Endothelial cell of umbilical vein (primary cell): ENCODE measurements at regions not wholly inside any gene's neighbourhood (a gene's known extent, or its start where the extent isn't known, plus 50 kb on each side); places are given as distances from the start of the nearest gene placed in this dataset.

ENCODE experiments used
- BruUV-seq: library from RNA; stranded (reverse); fragments of 400-500 nt; replicated peaks from 2 replicates; lab custom pipeline; 2021; lab: Mats Ljungman, UMichigan
- CTCF ChIA-PET: fragments of 300-600, 350-600 bp; sonication (Branson Sonifier 250); formaldehyde crosslinking; loops from one replicate; lab custom pipeline; 2021; ENCODE audit warnings: antibody characterized with exemption, inconsistent platforms; lab: Charles Lee
- POLR2A ChIA-PET: fragments of 300-600, 350-600 bp; sonication (Branson Sonifier 250); formaldehyde crosslinking; loops from one replicate; lab custom pipeline; 2021; ENCODE audit warnings: antibody characterized with exemption, inconsistent platforms; lab: Charles Lee
- DNase-seq: peaks from one replicate; pipeline ENCODE4 v3.0.0-alpha.2; 2011; ENCODE audit warnings: low read depth, low spot score
- FAIRE-seq: peaks from 2 replicates; lab custom pipeline; 2011; peaks lifted over from hg19 to GRCh38; lab: Jason Lieb, UNC
- H2AFZ ChIP-seq: 2 replicates; pipeline ENCODE4 v1.6.0; 2012; ENCODE audit warnings: low read depth, low read length, control low read depth, inconsistent platforms
- H3K27ac ChIP-seq: 2 replicates; pipeline ENCODE4 v1.5.1; 2011; ENCODE audit warnings: low read depth, mild to moderate bottlenecking, control low read depth, low read length, moderate library complexity; ENCODE audit not compliant: insufficient read depth
- H3K27me3 ChIP-seq, 2 experiments: 2 replicates each; pipeline versions ENCODE4 v1.6.0 to v1.6.1; 2011; ENCODE audit warnings: low read length in 2 of 2, mixed read lengths in 1 of 2; ENCODE audit not compliant: control insufficient read depth in 2 of 2, insufficient read depth in 2 of 2
- H3K36me3 ChIP-seq, 2 experiments: 2 replicates in 1 of 2; 3 replicates in 1 of 2; pipeline ENCODE4 v1.5.1; 2011; ENCODE audit warnings: low read length in 2 of 2, mild to moderate bottlenecking in 1 of 2, moderate library complexity in 1 of 2; ENCODE audit not compliant: control insufficient read depth in 2 of 2, insufficient read depth in 2 of 2; ENCODE audit errors: extremely low read depth in 1 of 2
- H3K4me1 ChIP-seq: 3 replicates; pipeline ENCODE4 v1.5.1; 2011; ENCODE audit warnings: mild to moderate bottlenecking, low read length; ENCODE audit not compliant: control insufficient read depth, insufficient read depth; ENCODE audit errors: extremely low read depth
- H3K4me2 ChIP-seq: 2 replicates; pipeline ENCODE4 v1.6.1; 2011; ENCODE audit warnings: low read length, control low read depth, mixed read lengths; ENCODE audit not compliant: insufficient read depth
- H3K4me3 ChIP-seq, 3 experiments: fragments of 200-600 bp in 1 of 3; sonication (generic), shearing (Covaris generic) in 1 of 3; replicated peaks in 1 of 3; 2 replicates each; pipeline ENCODE4 v1.5.1; 2011 to 2016; ENCODE audit warnings: control low read depth in 3 of 3, low read length in 3 of 3, mild to moderate bottlenecking in 2 of 3, inconsistent platforms in 1 of 3, low read depth in 1 of 3, moderate library complexity in 1 of 3; ENCODE audit not compliant: insufficient read depth in 1 of 3
- H3K79me2 ChIP-seq: 2 replicates; pipeline ENCODE4 v1.6.0; 2012; ENCODE audit warnings: low read length, inconsistent platforms; ENCODE audit not compliant: control insufficient read depth, insufficient read depth
- H3K9ac ChIP-seq: replicated peaks from 2 replicates; pipeline ENCODE3; 2011; ENCODE audit warnings: low read length, control low read depth; ENCODE audit not compliant: insufficient read depth; ENCODE audit errors: extremely low read depth
- H3K9me1 ChIP-seq: replicated peaks from 3 replicates; pipeline ENCODE4 v1.6.0; 2011; ENCODE audit warnings: mild to moderate bottlenecking, low read length; ENCODE audit not compliant: control insufficient read depth, insufficient read depth; ENCODE audit errors: extremely low read depth
- H3K9me3 ChIP-seq: replicated peaks from 2 replicates; pipeline ENCODE4 v1.5.1; 2012; ENCODE audit warnings: low read length, inconsistent platforms; ENCODE audit not compliant: control insufficient read depth, insufficient read depth
- H4K20me1 ChIP-seq: replicated peaks from 2 replicates; pipeline ENCODE3; 2011; ENCODE audit warnings: mild to moderate bottlenecking, low read length; ENCODE audit not compliant: control insufficient read depth, insufficient read depth; ENCODE audit errors: extremely low read depth
- EZH2 ChIP-seq: IDR thresholded peaks from 2 replicates; pipeline ENCODE4 v1.6.1; 2012; ENCODE audit warnings: borderline replicate concordance, low read depth, mild to moderate bottlenecking, moderate library complexity, low read length, inconsistent platforms; ENCODE audit not compliant: severe bottlenecking
- FOS ChIP-seq: IDR thresholded peaks from 2 replicates; pipeline ENCODE4 v1.6.1; 2011; ENCODE audit warnings: mild to moderate bottlenecking, low read length, moderate library complexity, borderline replicate concordance; ENCODE audit not compliant: insufficient read depth
- GATA2 ChIP-seq: IDR thresholded peaks from 2 replicates; pipeline ENCODE4 v1.7.0; 2011; ENCODE audit warnings: low read depth, mild to moderate bottlenecking, moderate library complexity, mixed read lengths, low read length; ENCODE audit not compliant: insufficient read length, insufficient read depth
- JUN ChIP-seq: IDR thresholded peaks from 2 replicates; pipeline ENCODE4 v1.6.1; 2011; ENCODE audit warnings: borderline replicate concordance, low read depth; ENCODE audit not compliant: insufficient read length, insufficient read depth
- MYC ChIP-seq: IDR thresholded peaks from one replicate; pipeline ENCODE4 v1.6.1; 2011; ENCODE audit warnings: mild to moderate bottlenecking, low read depth, low read length
- POLR2A ChIP-seq: IDR thresholded peaks from 2 replicates; pipeline ENCODE4 v1.6.1; 2012; ENCODE audit warnings: low read depth, mild to moderate bottlenecking, control low read depth, low read length
- POLR2AphosphoS5 ChIP-seq: IDR thresholded peaks from 2 replicates; pipeline ENCODE4 v1.6.1; 2012; ENCODE audit warnings: low read depth, mild to moderate bottlenecking, control low read depth, low read length, moderate library complexity; ENCODE audit not compliant: insufficient read depth
- dilution Hi-C: fragments of 300-500 bp; cut with MboI; formaldehyde crosslinking; loops from one replicate; pipeline ENCODE4 v1.15.0; 2019; ENCODE audit warnings: low sequenced_read_pairs; ENCODE audit not compliant: extremely low pct_ligation_motif_present
- intact Hi-C: fragments of 100-400 bp; cut with micrococcal nuclease; formaldehyde crosslinking; loops from one replicate; pipeline ENCODE4 v1.10.0; 2022
- TF ChIP-seq, protein P1 (sequence below), 2 donors: IDR thresholded peaks; 1 replicate in 1 of 2; 2 replicates in 1 of 2; pipeline ENCODE4 v1.5.1; 2011; ENCODE audit warnings: low read length in 2 of 2, mild to moderate bottlenecking in 2 of 2, moderate library complexity in 2 of 2, control low read depth in 1 of 2, inconsistent platforms in 1 of 2, low read depth in 1 of 2; ENCODE audit not compliant: insufficient read depth in 1 of 2; ENCODE audit errors: extremely low read depth in 1 of 2
- TF ChIP-seq, protein P2 (sequence below): IDR thresholded peaks from 2 replicates; pipeline ENCODE4 v1.6.1; 2011; ENCODE audit not compliant: insufficient read depth, insufficient read length

DNA sequence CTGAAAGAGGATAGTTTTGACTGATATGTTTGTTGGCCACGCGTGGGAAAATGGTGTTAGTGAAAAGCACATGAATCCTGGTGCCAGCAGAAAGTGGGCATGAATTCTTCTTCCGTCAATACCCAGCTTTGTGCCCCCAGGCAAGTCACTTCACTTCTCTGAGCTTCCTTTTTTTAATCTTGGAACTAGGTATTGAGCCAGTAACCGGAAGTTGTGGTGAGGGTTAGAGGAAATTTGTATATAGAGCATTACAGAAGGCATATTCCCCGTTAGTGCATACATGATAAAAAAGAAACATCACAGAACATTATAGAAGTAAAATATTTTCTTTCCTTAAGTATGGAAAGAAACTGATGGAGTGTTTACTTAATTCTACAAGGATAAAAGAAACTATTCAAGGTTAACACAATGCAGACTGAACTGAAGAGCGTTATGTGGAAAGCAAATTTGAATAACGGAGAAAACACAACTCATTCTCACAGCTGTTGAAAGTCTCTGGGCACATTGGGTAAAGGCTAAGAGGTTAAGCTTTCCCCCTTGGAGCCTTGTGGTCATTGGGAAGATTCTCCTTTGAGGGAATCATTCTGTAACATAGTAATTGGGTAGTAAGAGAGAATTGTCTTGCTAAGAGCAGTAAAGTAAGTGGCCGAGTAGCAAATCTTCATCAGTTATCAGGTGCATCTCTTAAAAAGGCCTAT is 223.1 kb downstream of the BCAS1 start:
- POLR2A ChIA-PET, result no interaction called here
- CTCF ChIA-PET, result no interaction called here
- dilution Hi-C loops, result no loop called here

More for the DNA sequence above, 223.1 kb downstream of the BCAS1 start:
- intact Hi-C loops, result no loop called here
- Histone ChIP-seq H3K9me1 (no peaks in the 10 kb centered on the region), H3K79me2 (no peaks in the 10 kb centered on the region), H3K27ac (no peak overlapping the region), H3K36me3 (no peaks in the 10 kb centered on the region), H4K20me1 (no peaks in the 10 kb centered on the region), H2AFZ (no peak overlapping the region), H3K4me2 (no peak overlapping the region), H3K27me3 (no peaks in the 10 kb centered on the region), H3K4me3 (no peak overlapping the region), H3K9me3 (no peaks in the 10 kb centered on the region), H3K9ac (no peak overlapping the region), H3K4me1 (no peaks in the 10 kb centered on the region)
- FAIRE-seq (no peak), DNase-seq (no peak)
- no TSS peak for BruUV-seq
- TF ChIP-seq POLR2A, result no peak
- no peak for TF ChIP-seq MYC
- TF ChIP-seq GATA2, result no peak
- no peak for TF ChIP-seq JUN
- no peak for TF ChIP-seq FOS
- no peak for TF ChIP-seq EZH2
- no peak for TF ChIP-seq POLR2AphosphoS5
- TF ChIP-seq, protein P1, sequence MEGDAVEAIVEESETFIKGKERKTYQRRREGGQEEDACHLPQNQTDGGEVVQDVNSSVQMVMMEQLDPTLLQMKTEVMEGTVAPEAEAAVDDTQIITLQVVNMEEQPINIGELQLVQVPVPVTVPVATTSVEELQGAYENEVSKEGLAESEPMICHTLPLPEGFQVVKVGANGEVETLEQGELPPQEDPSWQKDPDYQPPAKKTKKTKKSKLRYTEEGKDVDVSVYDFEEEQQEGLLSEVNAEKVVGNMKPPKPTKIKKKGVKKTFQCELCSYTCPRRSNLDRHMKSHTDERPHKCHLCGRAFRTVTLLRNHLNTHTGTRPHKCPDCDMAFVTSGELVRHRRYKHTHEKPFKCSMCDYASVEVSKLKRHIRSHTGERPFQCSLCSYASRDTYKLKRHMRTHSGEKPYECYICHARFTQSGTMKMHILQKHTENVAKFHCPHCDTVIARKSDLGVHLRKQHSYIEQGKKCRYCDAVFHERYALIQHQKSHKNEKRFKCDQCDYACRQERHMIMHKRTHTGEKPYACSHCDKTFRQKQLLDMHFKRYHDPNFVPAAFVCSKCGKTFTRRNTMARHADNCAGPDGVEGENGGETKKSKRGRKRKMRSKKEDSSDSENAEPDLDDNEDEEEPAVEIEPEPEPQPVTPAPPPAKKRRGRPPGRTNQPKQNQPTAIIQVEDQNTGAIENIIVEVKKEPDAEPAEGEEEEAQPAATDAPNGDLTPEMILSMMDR (IDR thresholded peaks at IDR 0.05; ENCODE audit: extremely low read depth in 1 of 2, insufficient read depth in 1 of 2, low read depth in 1 of 2, low read length in 2 of 2), result no peak
- TF ChIP-seq, protein P2, sequence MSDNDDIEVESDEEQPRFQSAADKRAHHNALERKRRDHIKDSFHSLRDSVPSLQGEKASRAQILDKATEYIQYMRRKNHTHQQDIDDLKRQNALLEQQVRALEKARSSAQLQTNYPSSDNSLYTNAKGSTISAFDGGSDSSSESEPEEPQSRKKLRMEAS, result no peak
